H9 (cell line): ENCODE measurements at regions not wholly inside any gene's neighbourhood (a gene's known extent, or its start where the extent isn't known, plus 50 kb on each side); places are given as distances from the start of the nearest gene placed in this dataset.
A peak's percentile ranks its signal among the peaks of the same experiment; 100 is the strongest.

Experiments
- DNase-seq: peaks from one replicate; pipeline ENCODE4 v3.0.0-alpha.2; 2017
- H2AFZ ChIP-seq: one replicate; pipeline ENCODE4 v1.6.1; 2013; ENCODE audit warnings: mild to moderate bottlenecking, low read length, control low read depth, moderate library complexity
- H2AK5ac ChIP-seq: 2 replicates; pipeline ENCODE4 v1.6.1; 2013; ENCODE audit warnings: low read length, control low read depth, mixed read lengths; ENCODE audit not compliant: insufficient read length
- H2BK120ac ChIP-seq: one replicate; pipeline ENCODE4 v1.6.1; 2013; ENCODE audit warnings: low read depth, mild to moderate bottlenecking, low read length, control low read depth, inconsistent platforms; ENCODE audit not compliant: poor library complexity, severe bottlenecking
- H2BK12ac ChIP-seq: 2 replicates; pipeline ENCODE4 v1.6.1; 2013; ENCODE audit warnings: low read length, control low read depth, mixed read lengths, low read depth; ENCODE audit not compliant: insufficient read length
- H2BK15ac ChIP-seq: 2 replicates; pipeline ENCODE4 v1.6.1; 2013; ENCODE audit warnings: low read depth, low read length, control low read depth
- H2BK20ac ChIP-seq: one replicate; pipeline ENCODE4 v1.6.1; 2013; ENCODE audit warnings: low read depth, mild to moderate bottlenecking, low read length, control low read depth, inconsistent platforms; ENCODE audit not compliant: poor library complexity, severe bottlenecking
- H2BK5ac ChIP-seq: 2 replicates; pipeline ENCODE4 v1.6.1; 2013; ENCODE audit warnings: low read length, control low read depth, mixed read lengths; ENCODE audit not compliant: insufficient read length
- H3K14ac ChIP-seq: 2 replicates; pipeline ENCODE4 v1.6.1; 2013; ENCODE audit warnings: low read length, control low read depth; ENCODE audit not compliant: insufficient read depth
- H3K18ac ChIP-seq: 2 replicates; pipeline ENCODE4 v1.6.1; 2013; ENCODE audit warnings: low read depth, mild to moderate bottlenecking, mixed read lengths, low read length, control low read depth; ENCODE audit not compliant: insufficient read length
- H3K23ac ChIP-seq: 2 replicates; pipeline ENCODE4 v1.6.1; 2013; ENCODE audit warnings: low read length, control low read depth, mixed read lengths, low read depth; ENCODE audit not compliant: insufficient read length
- H3K23me2 ChIP-seq: 2 replicates; pipeline ENCODE4 v1.6.1; 2013; ENCODE audit warnings: low read depth, mild to moderate bottlenecking, mixed read lengths, low read length, control low read depth; ENCODE audit not compliant: insufficient read length, poor library complexity, severe bottlenecking
- H3K27ac ChIP-seq: 2 replicates; pipeline ENCODE4 v1.5.1; 2013; ENCODE audit warnings: low read length, control low read depth, mixed read lengths, low read depth; ENCODE audit not compliant: insufficient read length
- H3K27me3 ChIP-seq: 2 replicates; pipeline ENCODE4 v1.6.1; 2013; ENCODE audit warnings: low read length, control low read depth, inconsistent platforms; ENCODE audit not compliant: insufficient read depth
- H3K4ac ChIP-seq: 2 replicates; pipeline ENCODE4 v1.6.1; 2013; ENCODE audit warnings: low read depth, mild to moderate bottlenecking, control low read depth, inconsistent platforms, low read length, moderate library complexity
- H3K4me1 ChIP-seq: 2 replicates; pipeline ENCODE4 v1.6.1; 2013; ENCODE audit warnings: low read length, control low read depth, inconsistent platforms; ENCODE audit not compliant: insufficient read depth
- H3K4me2 ChIP-seq: 2 replicates; pipeline ENCODE4 v1.6.1; 2013; ENCODE audit warnings: low read length, control low read depth, mixed read lengths; ENCODE audit not compliant: insufficient read length, insufficient read depth
- H3K56ac ChIP-seq: 2 replicates; pipeline ENCODE4 v1.6.1; 2013; ENCODE audit warnings: low read depth, mild to moderate bottlenecking, mixed read lengths, low read length, control low read depth; ENCODE audit not compliant: insufficient read length
- H3K79me1 ChIP-seq: 2 replicates; pipeline ENCODE4 v1.6.1; 2013; ENCODE audit warnings: low read depth, mild to moderate bottlenecking, moderate library complexity, low read length, control low read depth, inconsistent platforms; ENCODE audit not compliant: insufficient read depth, poor library complexity, severe bottlenecking
- H3K79me2 ChIP-seq: 2 replicates; pipeline ENCODE4 v1.6.1; 2013; ENCODE audit warnings: low read length, control low read depth, inconsistent platforms; ENCODE audit not compliant: insufficient read depth
- H3K9ac ChIP-seq: 2 replicates; pipeline ENCODE4 v1.6.1; 2013; ENCODE audit warnings: low read length, control low read depth, mixed read lengths; ENCODE audit not compliant: insufficient read length; ENCODE audit errors: extremely low read depth
- H3K9me3 ChIP-seq: one replicate; pipeline ENCODE4 v1.6.1; 2013; ENCODE audit warnings: low read depth, low read length, inconsistent platforms; ENCODE audit not compliant: control insufficient read depth
- H3T11ph ChIP-seq: one replicate; pipeline ENCODE4 v1.6.1; 2013; ENCODE audit warnings: mild to moderate bottlenecking, low read length, control low read depth, inconsistent platforms
- H4K20me1 ChIP-seq: one replicate; pipeline ENCODE4 v1.6.1; 2013; ENCODE audit not compliant: control insufficient read depth, insufficient read length, insufficient read depth
- H4K5ac ChIP-seq: 2 replicates; pipeline ENCODE4 v1.6.1; 2013; ENCODE audit warnings: low read depth, mild to moderate bottlenecking, mixed read lengths, low read length, control low read depth; ENCODE audit not compliant: insufficient read length
- H4K8ac ChIP-seq: replicated peaks from 2 replicates; pipeline ENCODE4 v1.6.1; 2013; ENCODE audit warnings: low read length, control low read depth, mixed read lengths, low read depth; ENCODE audit not compliant: insufficient read length
- H4K91ac ChIP-seq: 2 replicates; pipeline ENCODE4 v1.6.1; 2013; ENCODE audit warnings: low read depth, mild to moderate bottlenecking, moderate library complexity, mixed read lengths, low read length, control low read depth; ENCODE audit not compliant: insufficient read length
- H3K27ac Mint-ChIP-seq, 3 experiments: 2 replicates in 2 of 3; 3 replicates in 1 of 3; pipeline ENCODE4 v1.8.0; 2020 to 2021; ENCODE audit warnings: mixed read lengths in 3 of 3, mild to moderate bottlenecking in 1 of 3, moderate library complexity in 1 of 3
- H3K27me3 Mint-ChIP-seq: 2 replicates; pipeline ENCODE4 v1.8.0; 2021; ENCODE audit warnings: low read depth, mild to moderate bottlenecking, moderate library complexity, mixed read lengths
- H3K36me3 Mint-ChIP-seq, 3 experiments: 2 replicates in 2 of 3; 3 replicates in 1 of 3; pipeline ENCODE4 v1.8.0; 2020 to 2021; ENCODE audit warnings: low read depth in 3 of 3, mixed read lengths in 3 of 3; ENCODE audit not compliant: insufficient read depth in 1 of 3
- H3K4me1 Mint-ChIP-seq, 2 experiments: 2 replicates each; pipeline ENCODE4 v1.8.0; 2020; ENCODE audit warnings: mixed read lengths in 2 of 2
- H3K4me3 Mint-ChIP-seq, 2 experiments: 2 replicates in 1 of 2; 3 replicates in 1 of 2; pipeline ENCODE4 v1.8.0; 2020 to 2021; ENCODE audit warnings: mild to moderate bottlenecking in 2 of 2, mixed read lengths in 2 of 2, moderate library complexity in 1 of 2
- H3K9me3 Mint-ChIP-seq, 2 experiments: 2 replicates in 1 of 2; 3 replicates in 1 of 2; pipeline ENCODE4 v1.8.0; 2020; ENCODE audit warnings: mild to moderate bottlenecking in 2 of 2, mixed read lengths in 2 of 2, moderate library complexity in 1 of 2
- WGBS: extraction: QIAGEN DNeasy Blood & Tissue Kit; methylation state at CpG from one replicate; pipeline ENCODE4 v1.1.7; 2013; ENCODE audit warnings: missing lambda C conversion rate, low lambda C conversion rate, mixed read lengths; ENCODE audit not compliant: insufficient read length; ENCODE audit errors: extremely low coverage; 5-methylcytosine and 5-hydroxymethylcytosine counted together
- TF ChIP-seq, protein P1 (sequence below): fragments of 200-600 bp; sonication (generic); conservative IDR thresholded peaks from 3 replicates; pipeline ENCODE4 v1.8.0; 2021; ENCODE audit warnings: antibody characterized with exemption, mild to moderate bottlenecking

DNA sequence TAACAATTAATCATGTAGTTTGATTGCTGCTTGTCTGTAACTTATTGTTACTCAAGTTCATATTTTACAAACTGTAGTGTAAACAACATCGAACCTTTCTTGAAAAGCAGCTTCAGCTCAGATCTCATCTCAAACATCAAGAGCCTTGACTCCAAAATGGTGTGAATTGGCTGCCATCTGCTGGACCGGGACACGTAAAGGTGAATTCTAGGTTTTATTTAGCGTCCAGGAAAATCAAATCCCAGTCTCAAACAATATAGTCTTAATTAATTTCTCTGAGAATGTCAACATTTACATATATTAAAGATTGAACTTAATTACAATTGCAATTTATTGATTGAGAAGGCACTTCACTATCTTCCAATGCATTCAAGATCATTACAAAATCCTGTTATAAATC lies 453.0 kb downstream of the GALR1 start:
- no peak overlapping the region for H2AFZ ChIP-seq
- no CpG with 5 or more reads among the region's 4 CpGs for WGBS
- no peak overlapping the region for H3K4me2 ChIP-seq
- H2BK12ac ChIP-seq, result no peak overlapping the region
- no peak overlapping the region for H4K5ac ChIP-seq
- H2AK5ac ChIP-seq, result no peak overlapping the region
- no peaks in the 10 kb centered on the region for H3K23me2 ChIP-seq
- H3K23ac ChIP-seq, result no peak overlapping the region
- DNase-seq, result no peak
- H3T11ph ChIP-seq, result no peak overlapping the region
- no peaks in the 10 kb centered on the region for H3K4me1 Mint-ChIP-seq
- H2BK120ac ChIP-seq, result no peak overlapping the region
- no peak overlapping the region for H2BK5ac ChIP-seq
- no peaks in the 10 kb centered on the region for H3K9me3 ChIP-seq
- H3K4me1 ChIP-seq, result no peaks in the 10 kb centered on the region
- TF ChIP-seq, protein P1, sequence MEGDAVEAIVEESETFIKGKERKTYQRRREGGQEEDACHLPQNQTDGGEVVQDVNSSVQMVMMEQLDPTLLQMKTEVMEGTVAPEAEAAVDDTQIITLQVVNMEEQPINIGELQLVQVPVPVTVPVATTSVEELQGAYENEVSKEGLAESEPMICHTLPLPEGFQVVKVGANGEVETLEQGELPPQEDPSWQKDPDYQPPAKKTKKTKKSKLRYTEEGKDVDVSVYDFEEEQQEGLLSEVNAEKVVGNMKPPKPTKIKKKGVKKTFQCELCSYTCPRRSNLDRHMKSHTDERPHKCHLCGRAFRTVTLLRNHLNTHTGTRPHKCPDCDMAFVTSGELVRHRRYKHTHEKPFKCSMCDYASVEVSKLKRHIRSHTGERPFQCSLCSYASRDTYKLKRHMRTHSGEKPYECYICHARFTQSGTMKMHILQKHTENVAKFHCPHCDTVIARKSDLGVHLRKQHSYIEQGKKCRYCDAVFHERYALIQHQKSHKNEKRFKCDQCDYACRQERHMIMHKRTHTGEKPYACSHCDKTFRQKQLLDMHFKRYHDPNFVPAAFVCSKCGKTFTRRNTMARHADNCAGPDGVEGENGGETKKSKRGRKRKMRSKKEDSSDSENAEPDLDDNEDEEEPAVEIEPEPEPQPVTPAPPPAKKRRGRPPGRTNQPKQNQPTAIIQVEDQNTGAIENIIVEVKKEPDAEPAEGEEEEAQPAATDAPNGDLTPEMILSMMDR, result peak; percentile 66
- H3K56ac ChIP-seq, result no peak overlapping the region
- H3K79me2 ChIP-seq, result no peaks in the 10 kb centered on the region
- no peak overlapping the region for H3K27ac Mint-ChIP-seq
- H2BK20ac ChIP-seq, result no peak overlapping the region
- H3K27ac ChIP-seq, result no peak overlapping the region
- H3K4me3 Mint-ChIP-seq, result no peak overlapping the region
- no peaks in the 10 kb centered on the region for H3K27me3 ChIP-seq
- no peaks in the 10 kb centered on the region for H4K20me1 ChIP-seq
- H2BK15ac ChIP-seq, result no peak overlapping the region
- no peak overlapping the region for H4K8ac ChIP-seq
- H3K14ac ChIP-seq, result no peak overlapping the region
- no peak overlapping the region for H3K18ac ChIP-seq
- H3K36me3 Mint-ChIP-seq, result no peaks in the 10 kb centered on the region
- no peak overlapping the region for H4K91ac ChIP-seq
- H3K79me1 ChIP-seq, result no peaks in the 10 kb centered on the region
- H3K9ac ChIP-seq, result no peak overlapping the region
- peaks cover 0 to 2% of the 10 kb centered on the region in 2 experiments; a peak in 2 of 5 replicates for H3K9me3 Mint-ChIP-seq
- H3K27me3 Mint-ChIP-seq, result no peaks in the 10 kb centered on the region; the same call in 1 of the 2 replicates
- H3K4ac ChIP-seq, result no peak overlapping the region
